ENCODE measurements at regions not wholly inside any gene's neighbourhood (a gene's known extent, or its start where the extent isn't known, plus 50 kb on each side); places are given as distances from the start of the nearest gene placed in this dataset.
"Not testable (repeated sequence)": the region's sequence is repeated elsewhere in the genome, so short reads cannot be mapped to it uniquely, and the experiment has no call there.

DNA sequence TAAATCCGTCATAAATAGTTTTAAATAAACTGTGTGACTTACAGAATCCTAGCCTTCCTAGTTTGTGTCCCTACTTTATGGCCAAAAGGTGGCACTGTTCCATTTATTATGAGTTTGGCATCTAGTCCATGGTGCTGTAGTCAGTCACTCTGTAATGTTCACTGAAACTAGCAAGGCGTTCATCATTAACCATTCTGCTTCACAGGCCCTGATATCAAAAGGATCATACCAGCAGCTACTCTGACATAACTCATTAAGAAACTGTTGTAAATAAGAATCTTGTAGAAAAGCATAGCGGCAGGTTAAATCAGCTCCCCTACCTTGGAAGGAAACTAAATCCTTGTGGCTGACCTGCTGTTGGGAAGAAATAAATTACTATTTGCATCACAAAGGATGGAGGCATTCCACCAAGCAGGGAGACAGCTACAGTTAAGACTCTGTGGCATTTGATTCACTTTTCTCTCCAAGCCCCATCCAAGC is 919.6 kb upstream of the DIAPH2 start:
- H3K27me3 ChIP-seq: no peaks in the 10 kb centered on the region
- no peaks in the 10 kb centered on the region; the same call in 1 of the 2 replicates for H3K4me1 ChIP-seq
- H3K27ac ChIP-seq: no peak overlapping the region
- no peaks in the 10 kb centered on the region for H3K36me3 ChIP-seq
- peak; percentile 8 to 71 for DNase-seq
- H3K9me3 ChIP-seq (replicated peaks): no peaks in the 10 kb centered on the region
- H3K4me3 ChIP-seq: no peak overlapping the region

DNA sequence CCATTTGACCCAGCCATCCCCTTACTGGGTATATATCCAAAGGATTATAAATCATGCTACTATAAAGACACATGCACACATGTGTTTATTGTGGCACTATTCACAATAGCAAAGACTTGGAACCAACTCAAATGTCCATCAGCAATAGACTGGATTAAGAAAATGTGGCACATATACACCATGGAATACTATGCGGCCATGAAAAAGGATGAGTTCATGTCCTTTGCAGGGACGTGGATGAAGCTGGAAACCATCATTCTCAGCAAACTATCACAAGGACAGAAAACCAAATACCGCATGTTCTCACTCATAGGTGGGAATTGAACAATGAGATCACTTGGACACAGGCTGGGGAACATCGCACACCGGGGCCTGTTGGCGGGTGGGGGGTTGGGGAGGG is 913.4 kb upstream of the DIAPH2 start:
- H3K4me3 ChIP-seq; H3K27ac ChIP-seq; H3K36me3 ChIP-seq; H3K27me3 ChIP-seq; DNase-seq; H3K4me1 ChIP-seq; H3K9me3 ChIP-seq (replicated peaks): not testable (repeated sequence)

DNA sequence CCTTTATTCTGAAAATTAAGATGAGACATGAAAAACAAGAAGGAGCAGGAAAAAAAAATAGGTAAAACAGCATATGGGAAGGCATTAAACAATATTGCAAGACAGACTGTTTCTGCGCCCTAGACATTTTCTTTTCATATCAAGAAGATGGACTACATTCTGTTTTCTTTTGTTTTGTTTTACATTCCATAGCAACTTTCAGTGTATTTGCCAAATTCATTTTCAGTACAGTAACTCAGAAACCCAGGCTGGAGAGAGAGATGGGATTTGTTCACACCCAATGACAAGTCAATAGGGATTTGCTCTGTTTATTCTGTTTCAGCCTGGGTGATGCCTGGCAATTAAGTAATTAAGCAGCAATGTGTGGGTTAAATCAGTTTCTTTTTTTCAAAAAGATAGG is 892.8 kb upstream of the DIAPH2 start:
- no peaks in the 10 kb centered on the region for H3K36me3 ChIP-seq
- no peaks in the 10 kb centered on the region for H3K4me1 ChIP-seq
- H3K9me3 ChIP-seq (replicated peaks): no peaks in the 10 kb centered on the region
- no peaks in the 10 kb centered on the region for H3K27me3 ChIP-seq
- H3K27ac ChIP-seq: no peak overlapping the region
- no peak for DNase-seq
- no peak overlapping the region for H3K4me3 ChIP-seq

DNA sequence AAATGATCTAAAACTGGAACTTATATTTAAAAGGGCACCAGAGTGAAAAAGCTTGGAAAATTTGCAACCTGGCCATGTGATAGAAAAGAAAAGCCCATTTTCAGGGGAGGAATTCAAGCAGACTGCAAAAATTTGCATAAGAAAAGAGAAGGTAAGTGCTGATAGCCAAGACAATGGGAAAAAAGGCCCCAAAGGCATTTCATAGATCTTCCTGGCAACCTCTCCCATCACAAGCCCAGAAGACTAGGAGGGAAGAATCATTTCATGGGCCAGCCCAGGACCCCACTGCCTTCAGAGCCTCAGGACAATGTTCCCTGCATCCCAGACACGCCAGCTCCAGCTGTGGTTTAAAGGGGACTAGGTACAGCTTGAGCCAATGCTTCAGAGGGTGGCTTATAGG is 887.3 kb upstream of the DIAPH2 start:
- no peak overlapping the region for H3K27ac ChIP-seq
- H3K4me3 ChIP-seq: no peak overlapping the region
- no peak for DNase-seq
- no peaks in the 10 kb centered on the region for H3K27me3 ChIP-seq
- no peaks in the 10 kb centered on the region for H3K36me3 ChIP-seq
- no peaks in the 10 kb centered on the region for H3K9me3 ChIP-seq (replicated peaks)
- no peaks in the 10 kb centered on the region for H3K4me1 ChIP-seq

DNA sequence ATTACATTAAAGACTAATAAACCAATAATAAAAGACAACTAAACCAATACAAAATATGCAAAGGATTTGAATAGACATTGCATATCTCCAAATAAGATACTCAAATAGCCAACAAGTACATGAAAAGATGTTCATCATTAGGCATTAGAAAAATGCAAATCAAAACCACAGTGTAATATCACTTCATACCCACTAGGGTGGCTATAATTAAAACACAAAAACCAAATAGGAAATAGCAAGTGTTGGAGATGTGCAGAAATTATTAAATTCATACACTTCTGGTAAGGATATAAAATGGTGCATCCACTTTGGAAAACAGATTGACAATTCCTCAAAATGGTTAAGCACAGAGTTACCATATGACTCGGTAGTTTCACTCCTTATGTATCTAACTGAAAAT is 860.8 kb upstream of the DIAPH2 start:
- Histone ChIP-seq H3K36me3 (no peaks in the 10 kb centered on the region), H3K27ac (no peak overlapping the region), H3K4me1 (no peaks in the 10 kb centered on the region), H3K27me3 (no peaks in the 10 kb centered on the region), H3K4me3 (no peak overlapping the region), H3K9me3 (replicated peaks) (no peaks in the 10 kb centered on the region)
- no peak for DNase-seq

DNA sequence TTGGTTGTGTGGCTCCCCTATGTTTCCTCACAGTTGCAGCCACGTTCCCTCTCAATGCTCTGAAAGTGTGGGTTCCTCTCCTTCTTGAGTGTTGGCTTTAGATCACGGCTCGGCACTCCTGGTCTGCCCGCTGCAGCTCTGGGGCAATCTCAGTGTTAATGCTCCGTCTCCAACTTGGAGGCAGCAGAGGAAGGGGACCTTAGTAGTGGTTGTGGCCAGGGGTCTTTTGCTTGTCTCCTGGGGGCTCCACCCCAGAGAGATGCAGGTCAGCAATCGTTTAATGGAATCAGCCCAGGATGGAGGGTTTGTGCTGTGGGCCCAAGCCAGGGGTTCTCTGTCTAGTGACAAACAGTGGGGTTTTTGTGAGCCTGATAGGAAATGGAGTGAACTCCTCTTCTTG is 849.4 kb upstream of the DIAPH2 start:
- Histone ChIP-seq H3K27me3 (no peaks in the 10 kb centered on the region), H3K27ac (no peak overlapping the region), H3K36me3 (no peaks in the 10 kb centered on the region), H3K9me3 (replicated peaks) (no peaks in the 10 kb centered on the region), H3K4me1 (no peaks in the 10 kb centered on the region), H3K4me3 (no peak overlapping the region)
- DNase-seq: no peak

DNA sequence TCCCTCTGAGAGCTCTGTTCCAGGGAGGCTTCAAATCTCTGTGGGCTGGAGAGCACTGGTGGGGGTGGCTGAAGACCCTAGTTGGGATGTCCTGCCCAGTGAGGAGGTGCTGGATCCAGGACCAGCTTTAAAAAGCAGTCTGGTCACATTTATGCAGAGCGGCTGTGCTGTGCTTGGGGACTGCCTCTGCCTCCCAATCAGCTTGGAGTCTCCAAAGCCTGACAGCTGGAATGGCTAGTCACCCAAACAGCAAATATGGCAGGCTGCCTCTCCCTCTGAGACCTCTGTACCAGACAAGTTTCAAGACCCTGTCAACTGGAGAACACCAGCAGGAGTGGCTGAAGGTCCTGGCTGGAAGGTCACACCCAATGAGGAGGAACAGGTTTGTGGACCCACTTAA is 848.1 kb upstream of the DIAPH2 start:
- Histone ChIP-seq H3K27me3 (no peaks in the 10 kb centered on the region), H3K9me3 (replicated peaks) (no peaks in the 10 kb centered on the region), H3K4me3 (no peak overlapping the region), H3K27ac (no peak overlapping the region), H3K36me3 (no peaks in the 10 kb centered on the region), H3K4me1 (no peaks in the 10 kb centered on the region)
- no peak for DNase-seq

GRCh38 chrX:95841863-95842262 is 842.8 kb upstream of the DIAPH2 start:
- Histone ChIP-seq H3K27ac (no peak overlapping the region), H3K9me3 (replicated peaks) (no peaks in the 10 kb centered on the region), H3K27me3 (no peaks in the 10 kb centered on the region), H3K4me3 (no peak overlapping the region), H3K36me3 (no peaks in the 10 kb centered on the region), H3K4me1 (no peaks in the 10 kb centered on the region)
- DNase-seq: no peak

DNA sequence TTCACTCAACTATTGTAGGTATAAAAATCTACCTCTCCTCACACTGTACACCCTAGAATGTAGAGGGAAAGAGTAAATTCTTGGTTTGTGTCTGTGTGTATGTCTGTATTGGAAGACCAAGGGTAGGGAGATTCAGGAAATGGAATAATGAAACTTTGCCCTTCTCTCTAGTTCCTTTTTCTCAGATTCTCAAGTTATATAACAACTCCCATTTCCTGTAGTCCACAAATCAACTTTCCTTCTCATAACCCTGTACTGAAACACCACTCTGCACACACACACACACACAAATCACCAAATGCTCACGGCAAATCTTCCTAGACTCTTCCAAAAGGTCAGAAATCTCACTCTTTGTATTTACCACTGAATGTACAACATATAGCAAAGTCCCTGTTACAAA is 824.5 kb upstream of the DIAPH2 start:
- no peaks in the 10 kb centered on the region for H3K9me3 ChIP-seq (replicated peaks)
- H3K27ac ChIP-seq: no peak overlapping the region
- no peaks in the 10 kb centered on the region for H3K4me1 ChIP-seq
- H3K27me3 ChIP-seq: no peaks in the 10 kb centered on the region
- no peak overlapping the region for H3K4me3 ChIP-seq
- no peaks in the 10 kb centered on the region for H3K36me3 ChIP-seq
- no peak for DNase-seq

- H3K27me3 ChIP-seq: no peaks in the 10 kb centered on the region
- no peak overlapping the region for H3K4me3 ChIP-seq
- no peak overlapping the region for H3K27ac ChIP-seq
- no peaks in the 10 kb centered on the region for H3K9me3 ChIP-seq (replicated peaks)
- H3K4me1 ChIP-seq: no peaks in the 10 kb centered on the region
- no peaks in the 10 kb centered on the region for H3K36me3 ChIP-seq
- DNase-seq: no peak
Measured at GRCh38 chrX:95875661-95876060, 809.0 kb upstream of the DIAPH2 start.

GRCh38 chrX:95878874-95879273 is 805.8 kb upstream of the DIAPH2 start:
- Histone ChIP-seq H3K27ac (no peak overlapping the region), H3K9me3 (replicated peaks) (no peaks in the 10 kb centered on the region), H3K36me3 (no peaks in the 10 kb centered on the region), H3K27me3 (no peaks in the 10 kb centered on the region), H3K4me1 (no peaks in the 10 kb centered on the region), H3K4me3 (no peak overlapping the region)
- no peak for DNase-seq

GRCh38 chrX:95884186-95884585 is 800.5 kb upstream of the DIAPH2 start:
- DNase-seq: no peak
- no peaks in the 10 kb centered on the region for H3K9me3 ChIP-seq (replicated peaks)
- no peaks in the 10 kb centered on the region for H3K36me3 ChIP-seq
- H3K4me3 ChIP-seq: no peak overlapping the region
- H3K4me1 ChIP-seq: no peaks in the 10 kb centered on the region
- no peaks in the 10 kb centered on the region for H3K27me3 ChIP-seq
- H3K27ac ChIP-seq: no peak overlapping the region

- no peak overlapping the region for H3K27ac ChIP-seq
- peak in 1 of 2 experiments; percentile 3 for DNase-seq
- H3K27me3 ChIP-seq: no peaks in the 10 kb centered on the region
- H3K4me1 ChIP-seq: no peaks in the 10 kb centered on the region
- H3K9me3 ChIP-seq (replicated peaks): no peaks in the 10 kb centered on the region
- no peaks in the 10 kb centered on the region for H3K36me3 ChIP-seq
- H3K4me3 ChIP-seq: no peak overlapping the region
Measured at GRCh38 chrX:95885074-95885473, 799.6 kb upstream of the DIAPH2 start.

DNA sequence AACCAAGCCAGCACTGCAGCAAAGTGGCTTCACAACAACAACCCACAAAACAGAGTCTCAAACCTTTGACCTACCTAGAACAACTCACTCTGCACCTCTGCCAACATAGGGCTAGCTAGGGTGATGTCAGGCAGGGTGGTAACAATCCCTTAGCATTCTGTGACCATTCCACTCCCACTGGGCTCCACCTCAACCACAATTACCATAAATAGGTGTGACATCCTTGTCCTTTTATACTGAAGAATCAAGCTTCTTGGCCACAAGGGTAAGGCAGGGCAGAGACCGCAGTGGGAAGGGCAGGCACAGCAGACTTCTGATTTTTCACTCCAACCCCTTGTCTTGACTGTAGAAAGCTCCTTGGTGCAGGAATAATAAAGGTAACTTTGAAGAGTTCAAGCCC is 795.4 kb upstream of the DIAPH2 start:
- H3K9me3 ChIP-seq (replicated peaks): no peaks in the 10 kb centered on the region
- H3K36me3 ChIP-seq: no peaks in the 10 kb centered on the region
- H3K4me1 ChIP-seq: no peaks in the 10 kb centered on the region
- H3K4me3 ChIP-seq: no peak overlapping the region
- H3K27me3 ChIP-seq: no peaks in the 10 kb centered on the region
- DNase-seq: no peak
- H3K27ac ChIP-seq: no peak overlapping the region

DNA sequence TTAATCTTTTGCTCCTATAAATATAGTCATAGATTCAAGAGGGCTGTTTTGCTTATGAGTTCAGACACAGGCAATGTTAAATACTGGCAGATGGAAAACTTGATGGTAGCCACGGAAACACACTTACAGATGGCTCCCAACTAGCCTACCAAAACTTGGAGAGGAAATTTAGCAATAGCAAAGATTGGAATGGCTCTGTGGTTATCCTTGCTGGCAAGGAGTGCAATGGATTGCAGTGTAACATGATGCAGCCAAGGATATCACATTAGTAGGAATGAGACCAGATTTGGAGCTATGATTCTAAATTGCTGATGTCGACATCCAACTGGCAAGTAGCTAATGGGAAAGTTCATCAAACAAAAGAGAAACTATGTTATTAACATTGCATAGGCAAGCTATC is 791.0 kb upstream of the DIAPH2 start:
- H3K4me3 ChIP-seq: no peak overlapping the region
- no peaks in the 10 kb centered on the region for H3K4me1 ChIP-seq
- H3K9me3 ChIP-seq (replicated peaks): no peaks in the 10 kb centered on the region
- no peaks in the 10 kb centered on the region for H3K36me3 ChIP-seq
- DNase-seq: no peak
- no peaks in the 10 kb centered on the region for H3K27me3 ChIP-seq
- H3K27ac ChIP-seq: no peak overlapping the region

GRCh38 chrX:95903490-95903889 is 781.2 kb upstream of the DIAPH2 start:
- peak in 1 of 2 experiments; percentile 3 for DNase-seq

DNA sequence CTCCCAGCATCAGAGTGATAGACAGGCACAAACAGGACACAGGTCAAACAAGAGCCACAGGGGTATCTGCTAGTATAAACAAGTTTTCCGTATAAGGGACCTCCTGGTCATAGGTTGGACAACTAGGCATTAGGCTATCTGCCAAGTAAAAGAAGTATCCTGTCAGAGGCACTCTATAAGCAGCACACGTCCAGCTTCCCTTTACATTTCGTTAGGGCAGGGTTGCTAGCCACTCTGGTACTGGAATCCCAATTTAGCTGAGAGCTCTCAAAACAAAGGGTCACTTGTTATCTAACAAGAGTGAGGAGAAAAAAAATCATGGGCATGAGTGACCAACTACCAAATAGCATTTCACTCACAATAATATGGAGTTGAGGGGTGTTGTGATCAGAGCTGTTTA is 780.7 kb upstream of the DIAPH2 start:
- no peaks in the 10 kb centered on the region for H3K27me3 ChIP-seq
- DNase-seq: peak in 1 of 2 experiments; percentile 1
- H3K36me3 ChIP-seq: no peaks in the 10 kb centered on the region
- no peak overlapping the region for H3K27ac ChIP-seq
- H3K4me1 ChIP-seq: no peaks in the 10 kb centered on the region
- H3K4me3 ChIP-seq: no peak overlapping the region
- no peaks in the 10 kb centered on the region for H3K9me3 ChIP-seq (replicated peaks)

More at GRCh38 chrX:95903490-95903889, 781.2 kb upstream of the DIAPH2 start:
- Histone ChIP-seq H3K9me3 (replicated peaks) (no peaks in the 10 kb centered on the region), H3K27ac (no peak overlapping the region), H3K27me3 (no peaks in the 10 kb centered on the region), H3K4me1 (no peaks in the 10 kb centered on the region), H3K36me3 (no peaks in the 10 kb centered on the region), H3K4me3 (no peak overlapping the region)

Data from SJCRH30 (cell line).